Testis (tissue), 2 donors: ENCODE measurements at regions not wholly inside any gene's neighbourhood (a gene's known extent, or its start where the extent isn't known, plus 50 kb on each side); places are given as distances from the start of the nearest gene placed in this dataset.

Source experiments
- DNase-seq: peaks from one replicate; pipeline ENCODE4 v3.0.0-alpha.2; 2019
- H3K27ac ChIP-seq, 2 donors: fragments of 200-600 bp; sonication (generic); one replicate each; pipeline ENCODE4 v1.5.1; 2019
- H3K27me3 ChIP-seq: fragments of 200-600 bp; sonication (generic); one replicate; pipeline ENCODE4 v1.5.1; 2019
- H3K36me3 ChIP-seq: fragments of 200-600 bp; sonication (generic); one replicate; pipeline ENCODE4 v1.5.1; 2017; ENCODE audit warnings: low read depth; ENCODE audit errors: missing control alignments
- H3K4me1 ChIP-seq: fragments of 200-600 bp; sonication (generic); one replicate; pipeline ENCODE4 v1.5.1; 2019
- H3K4me3 ChIP-seq, 2 donors: fragments of 200-600 bp; sonication (generic); one replicate each; pipeline ENCODE4 v1.5.1; 2017 to 2019
- H3K9me3 ChIP-seq: fragments of 200-600 bp; sonication (generic); one replicate; pipeline ENCODE4 v1.5.1; 2017
- POLR2A ChIP-seq: fragments of 450-650 bp; IDR thresholded peaks from one replicate; pipeline ENCODE4 v1.6.1; 2017; ENCODE audit warnings: antibody characterized with exemption, mild to moderate bottlenecking, moderate library complexity
- WGBS, 2 donors: methylation state at CpG; one replicate each; pipeline ENCODE4 v1.1.5; 2018; 5-methylcytosine and 5-hydroxymethylcytosine counted together
- intact Hi-C: fragments of 100-400 bp; cut with DNase I; formaldehyde crosslinking; loops from one replicate; pipeline ENCODE4 v1.15.1; 2023; ENCODE audit warnings: low total_unique reads
- TF ChIP-seq, protein P1 (sequence below), 3 experiments: fragments of 450-650 bp in 2 of 3; fragments of 200-600 bp in 1 of 3; sonication (generic) in 1 of 3; IDR thresholded peaks; one replicate each; pipeline ENCODE4 v1.5.1; 2016 to 2019; ENCODE audit warnings: antibody characterized with exemption in 3 of 3, mild to moderate bottlenecking in 2 of 3, moderate library complexity in 1 of 3

DNA sequence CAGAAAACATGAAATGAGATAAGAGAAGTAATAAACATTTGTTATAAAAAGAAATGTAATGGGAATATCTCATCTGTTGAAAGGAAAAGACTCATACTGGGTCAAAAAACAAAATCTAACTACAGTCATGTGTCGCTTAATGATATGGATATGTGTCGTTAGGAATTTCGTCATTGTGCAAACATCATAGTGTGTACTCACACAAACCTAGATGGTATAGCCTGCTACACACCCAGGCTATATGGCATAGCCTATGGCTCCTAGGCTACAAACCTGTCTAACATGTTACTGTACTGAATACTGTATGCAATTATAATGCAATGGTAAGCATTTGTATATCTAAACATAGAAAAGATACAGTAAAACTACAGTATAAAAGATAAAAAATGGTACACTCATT lies 89.8 kb upstream of the ZC3H12C start:
- 90 to 95% methylated on average over 3 of the region's 3 CpGs for WGBS, 2 donors
- H3K36me3 ChIP-seq, result no peaks in the 10 kb centered on the region
- no peak for DNase-seq
- no peak overlapping the region for H3K27ac ChIP-seq
- intact Hi-C loops, result no loop called here
- no peaks in the 10 kb centered on the region for H3K27me3 ChIP-seq
- no peaks in the 10 kb centered on the region for H3K4me1 ChIP-seq
- H3K9me3 ChIP-seq, result no peaks in the 10 kb centered on the region
- TF ChIP-seq, protein P1, sequence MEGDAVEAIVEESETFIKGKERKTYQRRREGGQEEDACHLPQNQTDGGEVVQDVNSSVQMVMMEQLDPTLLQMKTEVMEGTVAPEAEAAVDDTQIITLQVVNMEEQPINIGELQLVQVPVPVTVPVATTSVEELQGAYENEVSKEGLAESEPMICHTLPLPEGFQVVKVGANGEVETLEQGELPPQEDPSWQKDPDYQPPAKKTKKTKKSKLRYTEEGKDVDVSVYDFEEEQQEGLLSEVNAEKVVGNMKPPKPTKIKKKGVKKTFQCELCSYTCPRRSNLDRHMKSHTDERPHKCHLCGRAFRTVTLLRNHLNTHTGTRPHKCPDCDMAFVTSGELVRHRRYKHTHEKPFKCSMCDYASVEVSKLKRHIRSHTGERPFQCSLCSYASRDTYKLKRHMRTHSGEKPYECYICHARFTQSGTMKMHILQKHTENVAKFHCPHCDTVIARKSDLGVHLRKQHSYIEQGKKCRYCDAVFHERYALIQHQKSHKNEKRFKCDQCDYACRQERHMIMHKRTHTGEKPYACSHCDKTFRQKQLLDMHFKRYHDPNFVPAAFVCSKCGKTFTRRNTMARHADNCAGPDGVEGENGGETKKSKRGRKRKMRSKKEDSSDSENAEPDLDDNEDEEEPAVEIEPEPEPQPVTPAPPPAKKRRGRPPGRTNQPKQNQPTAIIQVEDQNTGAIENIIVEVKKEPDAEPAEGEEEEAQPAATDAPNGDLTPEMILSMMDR (IDR thresholded peaks at IDR 0.05), result no peak
- TF ChIP-seq POLR2A, result no peak
- no peak overlapping the region for H3K4me3 ChIP-seq

DNA sequence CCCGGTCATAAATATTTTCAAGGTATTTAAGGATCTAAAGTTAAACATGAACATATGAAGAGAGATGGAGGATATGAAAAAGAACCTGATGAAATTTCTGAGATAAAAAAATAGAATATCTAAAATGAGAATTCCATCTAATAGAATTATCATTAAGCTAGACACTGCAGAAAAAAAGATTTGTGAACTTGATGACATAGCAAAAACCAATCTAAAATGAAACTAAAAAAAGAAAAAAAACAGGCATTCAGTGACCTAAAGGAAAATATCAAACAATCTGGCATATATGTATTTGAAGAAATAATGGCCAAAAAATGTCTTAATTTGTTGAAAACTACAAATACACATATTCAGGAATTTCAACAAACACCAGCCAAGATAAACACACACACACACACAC lies 81.6 kb upstream of the ZC3H12C start:
- no peaks in the 10 kb centered on the region for H3K9me3 ChIP-seq
- no peak for DNase-seq
- H3K27ac ChIP-seq, result no peak overlapping the region
- intact Hi-C loops, result no loop called here
- no peak overlapping the region for H3K4me3 ChIP-seq
- 93 to 95% methylated on average over 1 of the region's 1 CpG for WGBS, 2 donors
- H3K36me3 ChIP-seq, result no peaks in the 10 kb centered on the region
- TF ChIP-seq, protein P1 (IDR thresholded peaks at IDR 0.05), result no peak
- TF ChIP-seq POLR2A, result no peak
- H3K4me1 ChIP-seq, result no peaks in the 10 kb centered on the region
- H3K27me3 ChIP-seq, result no peaks in the 10 kb centered on the region

DNA sequence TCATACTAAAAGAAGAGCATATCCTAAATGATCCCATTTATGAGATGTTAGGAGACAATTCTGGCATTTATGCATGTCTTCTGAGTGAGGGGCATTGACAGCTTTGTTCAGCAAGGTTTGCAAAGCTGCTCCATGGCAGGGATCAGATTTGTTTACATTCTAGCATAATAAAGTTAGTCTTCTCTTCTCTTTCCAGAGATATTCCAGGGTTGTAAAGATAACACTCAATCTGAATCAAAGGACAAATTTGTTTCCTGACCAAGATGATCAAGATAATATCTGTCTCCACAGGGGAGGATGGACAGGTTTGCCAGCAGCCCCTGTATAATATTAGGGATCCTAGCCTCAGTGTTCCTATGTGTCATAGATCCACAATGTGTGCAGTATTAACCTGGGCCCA lies 77.5 kb upstream of the ZC3H12C start:
- TF ChIP-seq, protein P1 (IDR thresholded peaks at IDR 0.05), result no peak
- TF ChIP-seq POLR2A, result no peak
- H3K4me3 ChIP-seq, result no peak overlapping the region
- no peaks in the 10 kb centered on the region for H3K36me3 ChIP-seq
- DNase-seq, result no peak
- intact Hi-C loops, result no loop called here
- H3K9me3 ChIP-seq, result no peaks in the 10 kb centered on the region
- no peak overlapping the region for H3K27ac ChIP-seq
- H3K4me1 ChIP-seq, result no peaks in the 10 kb centered on the region
- H3K27me3 ChIP-seq, result no peaks in the 10 kb centered on the region

DNA sequence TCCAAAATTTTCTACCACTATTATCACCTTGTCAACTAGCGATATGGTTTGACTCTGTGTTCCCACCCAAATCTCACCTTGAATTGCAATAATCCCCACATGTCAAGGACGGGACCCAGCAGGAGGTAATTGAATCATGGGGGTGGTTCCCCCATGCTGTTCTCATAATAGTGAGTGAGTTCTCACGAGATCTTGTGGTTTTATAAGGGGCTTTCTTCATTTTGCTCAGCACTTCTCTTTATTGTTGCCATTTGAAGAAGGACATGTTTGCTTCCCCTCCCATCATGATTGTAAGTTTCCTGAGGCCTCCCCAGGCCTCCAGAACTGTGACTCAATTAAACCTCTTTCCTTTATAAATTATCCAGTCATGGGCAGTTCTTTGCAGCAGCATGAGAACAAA lies 73.5 kb upstream of the ZC3H12C start:
- WGBS, 2 donors, result 86 to 92% methylated on average over 3 of the region's 3 CpGs
- Histone ChIP-seq H3K36me3 (no peaks in the 10 kb centered on the region), H3K9me3 (no peaks in the 10 kb centered on the region), H3K4me1 (peaks cover 8% of the 10 kb centered on the region), H3K4me3 (no peak overlapping the region), H3K27ac (no peak overlapping the region), H3K27me3 (no peaks in the 10 kb centered on the region)
- DNase-seq, result no peak
- intact Hi-C loops, result no loop called here
- TF ChIP-seq, protein P1 (IDR thresholded peaks at IDR 0.05), result no peak
- TF ChIP-seq POLR2A, result no peak

DNA sequence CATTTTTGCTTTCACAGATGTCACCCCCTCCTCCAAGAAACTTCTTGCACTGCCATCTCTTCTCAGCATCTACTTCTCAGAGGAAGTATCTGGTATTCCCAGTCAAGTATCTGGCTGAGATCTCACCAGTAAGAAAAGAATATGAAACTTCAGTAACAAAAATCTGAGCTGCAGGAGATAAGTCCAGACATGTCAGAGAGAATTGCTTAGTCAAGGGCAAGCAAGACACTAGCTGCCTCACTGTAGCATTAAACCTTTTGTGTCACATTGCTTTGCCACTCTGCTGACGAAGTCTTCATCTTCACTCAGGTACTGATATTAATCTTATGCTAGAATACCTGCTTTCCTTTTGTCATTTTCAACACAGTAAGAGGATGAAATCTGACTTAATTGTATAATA lies 70.6 kb upstream of the ZC3H12C start:
- H3K36me3 ChIP-seq, result no peaks in the 10 kb centered on the region
- DNase-seq, result no peak
- H3K4me1 ChIP-seq, result peaks cover 8% of the 10 kb centered on the region
- 68 to 86% methylated on average over 1 of the region's 1 CpG for WGBS, 2 donors
- no peak for TF ChIP-seq POLR2A
- no peak overlapping the region for H3K4me3 ChIP-seq
- H3K9me3 ChIP-seq, result no peaks in the 10 kb centered on the region
- no peak overlapping the region for H3K27ac ChIP-seq
- no peaks in the 10 kb centered on the region for H3K27me3 ChIP-seq
- intact Hi-C loops, result no loop called here
